Bronchial epithelial cell (primary cell): ENCODE measurements at regions not wholly inside any gene's neighbourhood (a gene's known extent, or its start where the extent isn't known, plus 50 kb on each side); places are given as distances from the start of the nearest gene placed in this dataset.
A peak's percentile ranks its signal among the peaks of the same experiment; 100 is the strongest.

Experiments used
- DNase-seq: peaks from one replicate; pipeline ENCODE4 v3.0.0-alpha.2; 2010; ENCODE audit warnings: low read depth
- FAIRE-seq: peaks from 2 replicates; lab custom pipeline; 2011; peaks lifted over from hg19 to GRCh38; lab: Jason Lieb, UNC
- H3K27me3 ChIP-seq: 2 replicates; pipeline ENCODE4 v1.5.1; 2011; ENCODE audit warnings: low read length; ENCODE audit not compliant: control insufficient read depth, insufficient read depth
- H3K36me3 ChIP-seq: 2 replicates; pipeline ENCODE4 v1.5.1; 2011; ENCODE audit warnings: low read length; ENCODE audit not compliant: control insufficient read depth, insufficient read depth
- H3K4me3 ChIP-seq: 2 replicates; pipeline ENCODE4 v1.5.1; 2011; ENCODE audit warnings: mild to moderate bottlenecking, low read depth, low read length, control low read depth
- TF ChIP-seq, protein P1 (sequence below): IDR thresholded peaks from 2 replicates; pipeline ENCODE4 v1.5.1; 2011; ENCODE audit warnings: mild to moderate bottlenecking, moderate library complexity, low read length, control low read depth, inconsistent platforms; ENCODE audit not compliant: insufficient read depth, severe bottlenecking

DNA sequence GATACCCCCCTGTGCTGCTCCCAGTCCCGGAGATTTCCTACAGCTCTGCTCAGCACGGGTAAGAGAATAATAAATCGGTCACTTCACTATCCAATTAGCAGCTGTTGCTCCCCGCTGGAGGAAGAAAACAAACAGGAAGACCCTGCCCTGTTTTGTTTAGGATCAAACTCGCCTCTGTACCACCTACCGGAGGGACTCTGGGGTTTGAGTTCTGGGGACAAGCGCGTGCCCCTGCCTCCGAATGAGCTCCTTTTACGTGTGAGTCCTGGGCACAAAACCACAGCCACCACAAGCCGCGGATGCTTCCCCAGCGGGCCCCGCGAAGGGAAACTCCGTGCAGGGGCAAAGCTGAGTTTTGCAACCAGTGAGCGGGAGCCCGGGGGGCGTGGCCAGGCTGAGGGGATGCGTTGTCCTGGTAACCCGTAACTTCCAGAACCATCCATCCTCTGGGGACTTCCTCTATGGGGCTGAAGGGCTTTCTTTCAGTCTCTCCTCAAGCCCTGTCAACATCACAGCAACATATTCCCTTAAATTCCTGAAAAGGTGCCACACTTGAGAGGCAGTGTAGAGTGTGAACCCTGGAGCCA, 315.7 kb upstream of the PROK2 start:
- no peak for FAIRE-seq

DNA sequence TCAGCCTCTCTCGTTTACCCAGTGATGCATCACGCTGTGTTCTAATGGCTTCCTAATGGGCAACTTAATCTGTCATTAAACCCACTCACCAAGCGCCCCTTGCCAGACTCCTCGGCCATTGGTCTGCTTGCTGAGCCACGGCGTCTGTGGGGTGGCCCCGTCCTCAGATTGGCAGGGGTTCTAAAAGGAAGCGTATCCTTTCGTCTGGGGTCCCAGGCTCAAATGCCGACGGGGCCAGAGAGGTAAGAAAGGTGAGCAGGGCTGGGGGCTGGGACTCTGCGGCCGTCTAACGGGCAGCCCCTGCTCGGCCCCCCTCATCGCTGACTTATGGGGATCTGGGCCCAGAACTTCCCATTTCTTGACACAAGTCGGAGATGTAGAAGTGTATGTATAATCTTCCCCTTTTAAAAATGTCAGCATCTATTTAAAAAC, 315.1 kb upstream of the PROK2 start:
- H3K4me3 ChIP-seq: no peak overlapping the region
- peaks cover 22% of the 10 kb centered on the region for H3K27me3 ChIP-seq
- DNase-seq (no peak), FAIRE-seq (no peak)
- H3K36me3 ChIP-seq: no peaks in the 10 kb centered on the region
- TF ChIP-seq, protein P1, sequence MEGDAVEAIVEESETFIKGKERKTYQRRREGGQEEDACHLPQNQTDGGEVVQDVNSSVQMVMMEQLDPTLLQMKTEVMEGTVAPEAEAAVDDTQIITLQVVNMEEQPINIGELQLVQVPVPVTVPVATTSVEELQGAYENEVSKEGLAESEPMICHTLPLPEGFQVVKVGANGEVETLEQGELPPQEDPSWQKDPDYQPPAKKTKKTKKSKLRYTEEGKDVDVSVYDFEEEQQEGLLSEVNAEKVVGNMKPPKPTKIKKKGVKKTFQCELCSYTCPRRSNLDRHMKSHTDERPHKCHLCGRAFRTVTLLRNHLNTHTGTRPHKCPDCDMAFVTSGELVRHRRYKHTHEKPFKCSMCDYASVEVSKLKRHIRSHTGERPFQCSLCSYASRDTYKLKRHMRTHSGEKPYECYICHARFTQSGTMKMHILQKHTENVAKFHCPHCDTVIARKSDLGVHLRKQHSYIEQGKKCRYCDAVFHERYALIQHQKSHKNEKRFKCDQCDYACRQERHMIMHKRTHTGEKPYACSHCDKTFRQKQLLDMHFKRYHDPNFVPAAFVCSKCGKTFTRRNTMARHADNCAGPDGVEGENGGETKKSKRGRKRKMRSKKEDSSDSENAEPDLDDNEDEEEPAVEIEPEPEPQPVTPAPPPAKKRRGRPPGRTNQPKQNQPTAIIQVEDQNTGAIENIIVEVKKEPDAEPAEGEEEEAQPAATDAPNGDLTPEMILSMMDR: no peak

More for the DNA sequence above, 315.7 kb upstream of the PROK2 start:
- Histone ChIP-seq H3K4me3 (no peak overlapping the region), H3K36me3 (no peaks in the 10 kb centered on the region), H3K27me3 (peaks cover 24% of the 10 kb centered on the region)
- TF ChIP-seq, protein P1: no peak
- peak; percentile 7 for DNase-seq

DNA sequence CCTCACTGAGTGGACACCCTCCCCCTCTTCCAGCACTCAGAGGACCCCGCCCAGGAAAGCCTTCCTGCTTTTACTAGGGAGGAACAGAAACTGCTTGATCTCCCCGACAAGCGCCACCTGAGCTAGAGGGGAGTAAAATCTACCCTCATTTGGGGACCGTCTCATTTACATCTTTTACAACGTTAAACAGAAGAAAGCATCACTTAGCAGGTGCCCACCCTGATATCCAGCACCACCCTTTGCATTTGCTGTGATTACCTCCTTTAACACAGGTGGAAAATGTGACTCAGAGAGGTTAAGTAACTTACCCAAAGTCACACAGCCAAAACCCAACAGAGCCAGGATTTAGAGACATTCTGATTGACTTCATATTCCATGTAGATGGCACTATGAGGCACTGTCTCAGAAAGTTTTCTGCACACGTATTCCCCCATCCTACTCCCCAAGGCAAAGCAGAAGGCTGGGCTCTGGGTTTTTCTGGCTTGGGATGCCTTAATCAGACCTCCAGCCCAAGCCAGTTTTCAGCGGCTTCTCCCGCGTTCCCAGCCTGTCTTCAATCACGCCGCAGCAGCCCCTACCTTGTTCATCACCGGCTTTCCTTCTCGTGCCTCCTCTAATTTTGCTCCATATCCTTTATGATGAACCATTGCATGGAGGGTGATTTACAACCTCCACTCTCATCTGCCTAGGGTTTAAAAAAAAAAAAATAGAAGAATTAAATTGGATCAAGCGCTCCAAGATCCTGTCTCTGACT, 314.6 kb upstream of the PROK2 start:
- DNase-seq (no peak), FAIRE-seq (no peak)
- H3K27me3 ChIP-seq: peaks cover 22% of the 10 kb centered on the region
- TF ChIP-seq, protein P1: no peak
- H3K4me3 ChIP-seq: no peak overlapping the region
- H3K36me3 ChIP-seq: no peaks in the 10 kb centered on the region

DNA sequence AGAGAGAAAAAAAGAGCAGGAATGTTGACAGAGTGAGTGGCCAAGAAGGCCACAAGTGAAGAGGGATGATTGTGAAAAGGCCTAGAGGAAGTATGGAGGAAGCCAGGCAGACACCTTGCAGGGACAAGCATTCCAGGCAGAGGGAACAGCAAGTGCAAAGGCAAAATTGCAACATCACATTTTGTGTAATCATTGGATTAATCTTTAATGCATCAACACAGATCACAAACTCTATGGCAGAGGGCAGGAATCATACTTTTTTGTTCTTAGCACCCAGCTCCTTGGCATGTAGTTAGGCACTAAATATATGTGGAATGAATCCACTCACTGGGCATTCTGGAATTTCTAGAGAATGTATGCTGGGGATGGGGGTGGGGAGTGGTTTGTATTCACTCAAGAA, 312.1 kb upstream of the PROK2 start:
- Histone ChIP-seq H3K27me3 (peaks cover 25% of the 10 kb centered on the region), H3K36me3 (no peaks in the 10 kb centered on the region), H3K4me3 (no peak overlapping the region)
- TF ChIP-seq, protein P1: no peak
- FAIRE-seq (peak; percentile 7), DNase-seq (no peak)

DNA sequence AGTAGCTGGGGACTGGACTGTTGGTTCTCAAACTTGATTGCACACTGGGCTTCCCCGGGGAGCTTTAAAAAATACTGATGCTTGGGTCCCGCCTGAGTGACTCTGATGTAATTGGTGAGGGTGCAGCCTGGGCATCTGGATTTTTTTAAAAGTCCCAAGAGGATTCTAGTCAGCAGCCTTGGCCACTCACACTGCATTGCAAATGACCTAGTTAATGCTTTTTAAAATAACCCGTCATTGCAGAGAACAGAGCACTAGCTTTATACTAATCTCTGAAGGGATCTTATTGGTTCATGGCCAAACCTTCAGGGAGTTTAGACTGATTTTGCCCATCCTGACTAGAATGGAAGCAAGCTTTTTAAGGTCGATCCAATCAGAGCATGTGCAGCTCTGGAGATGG, 310.6 kb upstream of the PROK2 start:
- H3K27me3 ChIP-seq: peaks cover 15% of the 10 kb centered on the region
- no peaks in the 10 kb centered on the region for H3K36me3 ChIP-seq
- FAIRE-seq: no peak
- DNase-seq: no peak
- no peak overlapping the region for H3K4me3 ChIP-seq
- TF ChIP-seq, protein P1: no peak

DNA sequence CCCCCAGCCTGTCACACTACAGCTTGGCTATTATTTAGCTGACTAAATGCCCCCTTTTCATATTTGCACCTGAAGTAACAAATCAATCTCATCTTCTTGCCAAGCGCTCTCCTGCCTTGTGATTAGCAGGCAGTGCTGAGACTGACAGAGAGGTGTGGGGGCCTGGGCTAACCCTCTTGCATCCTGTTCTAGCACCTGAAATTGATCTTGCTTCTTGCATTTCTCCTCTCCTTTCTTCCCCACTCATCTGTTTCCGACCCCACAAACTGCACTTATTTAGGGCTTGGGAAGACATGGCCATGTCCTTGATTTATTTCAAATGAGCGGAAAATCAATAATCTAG, 309.0 kb upstream of the PROK2 start:
- no peaks in the 10 kb centered on the region for H3K36me3 ChIP-seq
- no peak overlapping the region for H3K4me3 ChIP-seq
- TF ChIP-seq, protein P1: no peak
- peaks cover 13% of the 10 kb centered on the region for H3K27me3 ChIP-seq
- FAIRE-seq (no peak), DNase-seq (no peak)
